Activated gamma-delta T cell treated with anti-CD3 and anti-CD28 coated beads, Interleukin-2, amount 50 U/mL, for 16 hours (primary cell): ENCODE measurements at regions not wholly inside any gene's neighbourhood (a gene's known extent, or its start where the extent isn't known, plus 50 kb on each side); places are given as distances from the start of the nearest gene placed in this dataset.
"Not testable (repeated sequence)": the region's sequence is repeated elsewhere in the genome, so short reads cannot be mapped to it uniquely, and the experiment has no call there.

Source experiments
- DNase-seq: peaks from one replicate; pipeline ENCODE4 v3.0.0-alpha.2; 2020; ENCODE audit warnings: low read depth

GRCh38 chr2:111620281-111620680 is 263.7 kb downstream of the ANAPC1 start:
- DNase-seq: no peak

- DNase-seq: no peak
Observed at GRCh38 chr2:111622859-111623258, 261.1 kb downstream of the ANAPC1 start.

- no peak for DNase-seq
Observed at GRCh38 chr2:111623380-111623779, 260.6 kb downstream of the ANAPC1 start.

GRCh38 chr2:111624411-111625156 is 259.4 kb downstream of the ANAPC1 start:
- DNase-seq: no peak

GRCh38 chr2:111625157-111625537 is 258.8 kb downstream of the ANAPC1 start:
- DNase-seq: not testable (repeated sequence)

GRCh38 chr2:111626037-111626864 is 257.7 kb downstream of the ANAPC1 start:
- no peak for DNase-seq

GRCh38 chr2:111626865-111627163 is 257.2 kb downstream of the ANAPC1 start:
- no peak for DNase-seq

- DNase-seq: no peak
Observed at GRCh38 chr2:111627256-111627655, 256.7 kb downstream of the ANAPC1 start.

- no peak for DNase-seq
Observed at GRCh38 chr2:111628221-111628620, 255.8 kb downstream of the ANAPC1 start.

GRCh38 chr2:111629983-111630382 is 254.0 kb downstream of the ANAPC1 start:
- DNase-seq: no peak

GRCh38 chr2:111632661-111633060 is 251.3 kb downstream of the ANAPC1 start:
- no peak for DNase-seq

GRCh38 chr2:111633189-111633588 is 250.8 kb downstream of the ANAPC1 start:
- DNase-seq: no peak

- DNase-seq: no peak
Observed at GRCh38 chr2:111633643-111634042, 250.3 kb downstream of the ANAPC1 start.

- DNase-seq: no peak
Observed at GRCh38 chr2:111634050-111634794, 249.8 kb downstream of the ANAPC1 start.

- DNase-seq: no peak
Observed at GRCh38 chr2:111634995-111635538, 248.9 kb downstream of the ANAPC1 start.

GRCh38 chr2:111636905-111637304 is 247.1 kb downstream of the ANAPC1 start:
- no peak for DNase-seq

- DNase-seq: no peak
Observed at GRCh38 chr2:111638274-111638877, 245.6 kb downstream of the ANAPC1 start.

- no peak for DNase-seq
Observed at GRCh38 chr2:111640480-111640879, 243.5 kb downstream of the ANAPC1 start.

- DNase-seq: no peak
Observed at GRCh38 chr2:111642586-111643327, 241.2 kb downstream of the ANAPC1 start.

GRCh38 chr2:111643759-111644158 is 240.2 kb downstream of the ANAPC1 start:
- no peak for DNase-seq

GRCh38 chr2:111647359-111647758 is 236.6 kb downstream of the ANAPC1 start:
- no peak for DNase-seq
